A549 (cell line): ENCODE measurements at regions not wholly inside any gene's neighbourhood (a gene's known extent, or its start where the extent isn't known, plus 50 kb on each side); places are given as distances from the start of the nearest gene placed in this dataset.

Experiments used
- ATAC-seq, 2 experiments: fragments of 200-7000 bp in 1 of 2; fragments of >200 bp in 1 of 2; cut with Nextera tagmentation in 1 of 2; cut with Tn5 transposase in 1 of 2; 3 replicates each; pipeline versions ENCODE4 v1.8.0 to v1.9.1; 2018 to 2020; ENCODE audit warnings: mild to moderate bottlenecking in 1 of 2, moderate library complexity in 1 of 2
- CTCF ChIA-PET: fragments of 300-600 bp; sonication (Branson Sonifier 250); formaldehyde crosslinking; extraction: SDS; loops from one replicate; lab custom pipeline; 2021; ENCODE audit warnings: antibody characterized with exemption, inconsistent platforms; lab: Yijun Ruan, JAX
- POLR2A ChIA-PET: fragments of 350-600 bp; formaldehyde crosslinking; extraction: SDS; loops from one replicate; lab custom pipeline; 2021; ENCODE audit warnings: antibody characterized with exemption, inconsistent platforms; lab: Yijun Ruan, JAX
- DNase-seq, 2 experiments: peaks; one replicate each; pipeline versions ENCODE4 v3.0.0 to v3.0.0-alpha.2; 2011 to 2016; ENCODE audit warnings: low read depth in 1 of 2, low spot score in 1 of 2
- FAIRE-seq: peaks from 2 replicates; lab custom pipeline; 2011; peaks lifted over from hg19 to GRCh38; lab: Jason Lieb, UNC
- H3K27ac ChIP-seq, 2 experiments: fragments of >200 bp; sonication (Bioruptor Twin); formaldehyde crosslinking; 3 replicates each; pipeline ENCODE4 v1.5.1; 2016 to 2017
- H3K4me1 ChIP-seq: fragments of >200 bp; sonication (Bioruptor Twin); formaldehyde crosslinking; 3 replicates; pipeline ENCODE4 v1.6.1; 2016
- H3K4me2 ChIP-seq: fragments of >200 bp; sonication (Bioruptor Twin); formaldehyde crosslinking; 3 replicates; pipeline ENCODE4 v1.6.1; 2016
- H3K4me3 ChIP-seq: fragments of >200 bp; sonication (Bioruptor Twin); formaldehyde crosslinking; 3 replicates; pipeline ENCODE4 v1.5.1; 2016
- H3K9me3 ChIP-seq: fragments of >200 bp; sonication (Bioruptor Twin); formaldehyde crosslinking; 3 replicates; pipeline ENCODE4 v1.6.1; 2016
- BCL3 ChIP-seq: fragments of >200 bp; sonication (Bioruptor Twin); formaldehyde crosslinking; IDR thresholded peaks from 3 replicates; pipeline ENCODE4 v1.6.1; 2016
- BHLHE40 ChIP-seq: IDR thresholded peaks from 2 replicates; pipeline ENCODE4 v1.6.1; 2012; ENCODE audit warnings: low read depth, low read length, inconsistent platforms
- CHD4 ChIP-seq: fragments of 200-600 bp; sonication (generic); IDR thresholded peaks from 2 replicates; pipeline ENCODE4 v1.6.1; 2016; ENCODE audit warnings: antibody characterized with exemption, mild to moderate bottlenecking, borderline replicate concordance
- EHF ChIP-seq: fragments of 250-450 bp; sonication (Bioruptor Pico); IDR thresholded peaks from 2 replicates; pipeline ENCODE4 v1.5.0; 2020; ENCODE audit warnings: mild to moderate bottlenecking
- EP300 ChIP-seq, 2 experiments: fragments of >200 bp; sonication (Bioruptor Twin); formaldehyde crosslinking; IDR thresholded peaks; 2 replicates in 1 of 2; 3 replicates in 1 of 2; pipeline ENCODE4 v1.6.1; 2016 to 2017
- ESRRA ChIP-seq: fragments of 150-350 bp; IDR thresholded peaks from 2 replicates; pipeline ENCODE4 v1.6.1; 2014; ENCODE audit warnings: mild to moderate bottlenecking, low read length, borderline replicate concordance
- FOSL2 ChIP-seq, 2 experiments: fragments of 450-650 bp in 1 of 2; fragments of >200 bp in 1 of 2; sonication (Bioruptor Twin) in 1 of 2; formaldehyde crosslinking; IDR thresholded peaks; 2 replicates each; pipeline versions ENCODE4 v1.5.0 to v1.6.1; 2016 to 2020; ENCODE audit warnings: mild to moderate bottlenecking in 1 of 2, moderate library complexity in 1 of 2
- HDAC2 ChIP-seq: fragments of 200-600 bp; sonication (generic); IDR thresholded peaks from 2 replicates; pipeline ENCODE4 v1.6.1; 2016
- HEYL ChIP-seq: fragments of 250-450 bp; sonication (Bioruptor Pico); IDR thresholded peaks from 2 replicates; pipeline ENCODE4 v1.8.0; 2021; ENCODE audit warnings: mild to moderate bottlenecking, moderate library complexity
- HOXA7 ChIP-seq: fragments of 250-450 bp; sonication (Bioruptor Pico); IDR thresholded peaks from 2 replicates; pipeline ENCODE4 v1.5.0; 2020; ENCODE audit warnings: mild to moderate bottlenecking, moderate library complexity
- JUN ChIP-seq, 2 experiments: fragments of >200 bp; sonication (Bioruptor Twin); formaldehyde crosslinking; IDR thresholded peaks; 2 replicates in 1 of 2; 3 replicates in 1 of 2; pipeline ENCODE4 v1.6.1; 2016 to 2017
- MAZ ChIP-seq: fragments of 150-350 bp; IDR thresholded peaks from 2 replicates; pipeline ENCODE4 v1.6.1; 2014; ENCODE audit warnings: antibody characterized with exemption, low read depth, low read length, borderline replicate concordance
- MYC ChIP-seq: IDR thresholded peaks from 2 replicates; pipeline ENCODE4 v1.6.1; 2012; ENCODE audit warnings: mild to moderate bottlenecking, inconsistent platforms, low read length, improper control_type of control experiment, borderline replicate concordance
- NPAS2 ChIP-seq: fragments of 250-450 bp; sonication (Bioruptor Pico); IDR thresholded peaks from 2 replicates; pipeline ENCODE4 v1.8.0; 2022; ENCODE audit warnings: mild to moderate bottlenecking, moderate library complexity, borderline replicate concordance
- RCOR1 ChIP-seq: fragments of 150-350 bp; IDR thresholded peaks from 2 replicates; pipeline ENCODE4 v1.6.1; 2014; ENCODE audit warnings: antibody characterized with exemption, low read length, low read depth
- REST ChIP-seq: fragments of 200-600 bp; sonication (generic); IDR thresholded peaks from 2 replicates; pipeline ENCODE4 v1.6.1; 2016; ENCODE audit warnings: antibody characterized with exemption, mild to moderate bottlenecking, moderate library complexity
- SMC3 ChIP-seq: fragments of >200 bp; sonication (Bioruptor Twin); formaldehyde crosslinking; IDR thresholded peaks from 3 replicates; pipeline ENCODE4 v1.6.1; 2018; ENCODE audit warnings: inconsistent platforms
- ZC3H11A ChIP-seq: fragments of 450-650 bp; IDR thresholded peaks from 2 replicates; pipeline ENCODE4 v1.6.1; 2014; ENCODE audit warnings: antibody characterized with exemption, mild to moderate bottlenecking
- ZNF302 ChIP-seq: fragments of 250-450 bp; sonication (Bioruptor Pico); IDR thresholded peaks from 2 replicates; pipeline ENCODE4 v1.9.0; 2021; ENCODE audit warnings: inconsistent platforms, mild to moderate bottlenecking, moderate library complexity
- WGBS: methylation state at CpG from one replicate; pipeline ENCODE4 v1.1.6; 2017; ENCODE audit errors: missing lambda C conversion rate; 5-methylcytosine and 5-hydroxymethylcytosine counted together
- TF ChIP-seq, protein P1 (sequence below): fragments of 250-450 bp; sonication (Bioruptor Pico); IDR thresholded peaks from 2 replicates; pipeline ENCODE4 v1.5.0; 2021; ENCODE audit warnings: mild to moderate bottlenecking, moderate library complexity, borderline replicate concordance
- TF ChIP-seq, protein P2 (sequence below): IDR thresholded peaks from 2 replicates; pipeline ENCODE4 v1.6.1; 2012
- TF ChIP-seq, protein P3 (sequence below): fragments of 250-450 bp; sonication (Bioruptor Pico); IDR thresholded peaks from 2 replicates; pipeline ENCODE4 v1.5.0; 2020; ENCODE audit warnings: low read depth, mild to moderate bottlenecking, moderate library complexity
- TF ChIP-seq, protein P4 (sequence below): fragments of >200 bp; sonication (Bioruptor Twin); formaldehyde crosslinking; IDR thresholded peaks from 3 replicates; pipeline ENCODE4 v1.5.1; 2016

- ChIA-PET CTCF (no interaction called here), POLR2A (no interaction called here)
Observed at GRCh38 chr2:208546860-208547650, 140.5 kb downstream of the PTH2R start.

GRCh38 chr2:208548700-208549099 lies 142.1 kb downstream of the PTH2R start:
- POLR2A ChIA-PET, result no interaction called here
- ATAC-seq (no peak), FAIRE-seq (no peak), DNase-seq (no peak)
- WGBS, result 0% methylated on average over 3 of the region's 3 CpGs
- Histone ChIP-seq H3K4me1 (no peaks in the 10 kb centered on the region), H3K4me3 (no peak overlapping the region), H3K27ac (no peak overlapping the region), H3K9me3 (no peaks in the 10 kb centered on the region), H3K4me2 (no peak overlapping the region)
- CTCF ChIA-PET, result interaction anchor here (1.2 kb wide), 1 partner anchor 21 kb away, joined by 4 read pairs; no protein-coding TSS in a partner anchor
- TF ChIP-seq EHF (CRISPR knock-in tag), result no peak
- no peak for TF ChIP-seq MYC
- TF ChIP-seq REST, result no peak
- TF ChIP-seq, protein P1, sequence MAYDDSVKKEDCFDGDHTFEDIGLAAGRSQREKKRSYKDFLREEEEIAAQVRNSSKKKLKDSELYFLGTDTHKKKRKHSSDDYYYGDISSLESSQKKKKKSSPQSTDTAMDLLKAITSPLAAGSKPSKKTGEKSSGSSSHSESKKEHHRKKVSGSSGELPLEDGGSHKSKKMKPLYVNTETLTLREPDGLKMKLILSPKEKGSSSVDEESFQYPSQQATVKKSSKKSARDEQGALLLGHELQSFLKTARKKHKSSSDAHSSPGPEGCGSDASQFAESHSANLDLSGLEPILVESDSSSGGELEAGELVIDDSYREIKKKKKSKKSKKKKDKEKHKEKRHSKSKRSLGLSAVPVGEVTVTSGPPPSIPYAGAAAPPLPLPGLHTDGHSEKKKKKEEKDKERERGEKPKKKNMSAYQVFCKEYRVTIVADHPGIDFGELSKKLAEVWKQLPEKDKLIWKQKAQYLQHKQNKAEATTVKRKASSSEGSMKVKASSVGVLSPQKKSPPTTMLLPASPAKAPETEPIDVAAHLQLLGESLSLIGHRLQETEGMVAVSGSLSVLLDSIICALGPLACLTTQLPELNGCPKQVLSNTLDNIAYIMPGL (CRISPR knock-in tag), result no peak
- TF ChIP-seq ESRRA, result no peak
- TF ChIP-seq EP300 (IDR thresholded peaks at IDR 0.05), result no peak
- TF ChIP-seq ZC3H11A, result no peak
- TF ChIP-seq, protein P2, sequence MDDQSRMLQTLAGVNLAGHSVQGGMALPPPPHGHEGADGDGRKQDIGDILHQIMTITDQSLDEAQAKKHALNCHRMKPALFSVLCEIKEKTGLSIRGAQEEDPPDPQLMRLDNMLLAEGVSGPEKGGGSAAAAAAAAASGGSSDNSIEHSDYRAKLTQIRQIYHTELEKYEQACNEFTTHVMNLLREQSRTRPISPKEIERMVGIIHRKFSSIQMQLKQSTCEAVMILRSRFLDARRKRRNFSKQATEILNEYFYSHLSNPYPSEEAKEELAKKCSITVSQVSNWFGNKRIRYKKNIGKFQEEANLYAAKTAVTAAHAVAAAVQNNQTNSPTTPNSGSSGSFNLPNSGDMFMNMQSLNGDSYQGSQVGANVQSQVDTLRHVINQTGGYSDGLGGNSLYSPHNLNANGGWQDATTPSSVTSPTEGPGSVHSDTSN, result no peak
- no peak for TF ChIP-seq BHLHE40
- TF ChIP-seq HDAC2, result no peak
- no peak for TF ChIP-seq ZNF302
- TF ChIP-seq MAZ, result no peak
- TF ChIP-seq, protein P3, sequence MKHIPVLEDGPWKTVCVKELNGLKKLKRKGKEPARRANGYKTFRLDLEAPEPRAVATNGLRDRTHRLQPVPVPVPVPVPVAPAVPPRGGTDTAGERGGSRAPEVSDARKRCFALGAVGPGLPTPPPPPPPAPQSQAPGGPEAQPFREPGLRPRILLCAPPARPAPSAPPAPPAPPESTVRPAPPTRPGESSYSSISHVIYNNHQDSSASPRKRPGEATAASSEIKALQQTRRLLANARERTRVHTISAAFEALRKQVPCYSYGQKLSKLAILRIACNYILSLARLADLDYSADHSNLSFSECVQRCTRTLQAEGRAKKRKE (CRISPR knock-in tag), result no peak
- no peak for TF ChIP-seq BCL3
- TF ChIP-seq JUN (IDR thresholded peaks at IDR 0.05), result no peak
- TF ChIP-seq, protein P4, sequence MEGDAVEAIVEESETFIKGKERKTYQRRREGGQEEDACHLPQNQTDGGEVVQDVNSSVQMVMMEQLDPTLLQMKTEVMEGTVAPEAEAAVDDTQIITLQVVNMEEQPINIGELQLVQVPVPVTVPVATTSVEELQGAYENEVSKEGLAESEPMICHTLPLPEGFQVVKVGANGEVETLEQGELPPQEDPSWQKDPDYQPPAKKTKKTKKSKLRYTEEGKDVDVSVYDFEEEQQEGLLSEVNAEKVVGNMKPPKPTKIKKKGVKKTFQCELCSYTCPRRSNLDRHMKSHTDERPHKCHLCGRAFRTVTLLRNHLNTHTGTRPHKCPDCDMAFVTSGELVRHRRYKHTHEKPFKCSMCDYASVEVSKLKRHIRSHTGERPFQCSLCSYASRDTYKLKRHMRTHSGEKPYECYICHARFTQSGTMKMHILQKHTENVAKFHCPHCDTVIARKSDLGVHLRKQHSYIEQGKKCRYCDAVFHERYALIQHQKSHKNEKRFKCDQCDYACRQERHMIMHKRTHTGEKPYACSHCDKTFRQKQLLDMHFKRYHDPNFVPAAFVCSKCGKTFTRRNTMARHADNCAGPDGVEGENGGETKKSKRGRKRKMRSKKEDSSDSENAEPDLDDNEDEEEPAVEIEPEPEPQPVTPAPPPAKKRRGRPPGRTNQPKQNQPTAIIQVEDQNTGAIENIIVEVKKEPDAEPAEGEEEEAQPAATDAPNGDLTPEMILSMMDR, result no peak
- TF ChIP-seq HEYL, result no peak

More at GRCh38 chr2:208546860-208547650, 140.5 kb downstream of the PTH2R start:
- no peaks in the 10 kb centered on the region for H3K9me3 ChIP-seq
- TF ChIP-seq, protein P4, result no peak
- TF ChIP-seq ZNF302, result no peak
- TF ChIP-seq SMC3, result no peak
- no peak for TF ChIP-seq MAZ
- no peak for TF ChIP-seq FOSL2 (IDR thresholded peaks at IDR 0.05)
- no peak for TF ChIP-seq FOSL2 (CRISPR knock-in tag; IDR thresholded peaks at IDR 0.05)
- no peak for TF ChIP-seq RCOR1
- TF ChIP-seq NPAS2 (CRISPR knock-in tag), result no peak
- no peak for TF ChIP-seq HOXA7 (CRISPR knock-in tag)
- TF ChIP-seq CHD4, result no peak
- WGBS, result 11% methylated on average over 4 of the region's 4 CpGs
- ATAC-seq (no peak), FAIRE-seq (no peak), DNase-seq (no peak)
- H3K4me2 ChIP-seq, result no peak overlapping the region
- H3K4me1 ChIP-seq, result no peaks in the 10 kb centered on the region
- no peak overlapping the region for H3K4me3 ChIP-seq
- no peak overlapping the region for H3K27ac ChIP-seq
